A549 (cell line): ENCODE measurements at regions not wholly inside any gene's neighbourhood (a gene's known extent, or its start where the extent isn't known, plus 50 kb on each side); places are given as distances from the start of the nearest gene placed in this dataset.

ENCODE experiments used
- BCL3 ChIP-seq: fragments of >200 bp; sonication (Bioruptor Twin); formaldehyde crosslinking; IDR thresholded peaks from 3 replicates; pipeline ENCODE4 v1.6.1; 2016
- CEBPB ChIP-seq, 2 experiments: fragments of >200 bp in 1 of 2; sonication (Bioruptor Twin) in 1 of 2; formaldehyde crosslinking in 1 of 2; IDR thresholded peaks; 2 replicates each; pipeline ENCODE4 v1.6.1; 2012 to 2016
- CHD2 ChIP-seq: fragments of 150-350 bp; IDR thresholded peaks from 2 replicates; pipeline ENCODE4 v1.6.1; 2014; ENCODE audit warnings: low read length; ENCODE audit not compliant: partially characterized antibody
- CTCF ChIP-seq: fragments of >200 bp; sonication (Bioruptor Twin); formaldehyde crosslinking; IDR thresholded peaks from 3 replicates; pipeline ENCODE4 v1.5.1; 2016
- E2F6 ChIP-seq: IDR thresholded peaks from 2 replicates; pipeline ENCODE4 v1.6.1; 2012; ENCODE audit warnings: low read depth, borderline replicate concordance
- MAFK ChIP-seq: fragments of 450-650 bp; IDR thresholded peaks from 2 replicates; pipeline ENCODE4 v1.6.1; 2014; ENCODE audit not compliant: partially characterized antibody
- MAX ChIP-seq: IDR thresholded peaks from 2 replicates; pipeline ENCODE4 v1.6.1; 2012
- POLR2A ChIP-seq: IDR thresholded peaks from 2 replicates; pipeline ENCODE4 v1.6.1; 2012; ENCODE audit warnings: mild to moderate bottlenecking, low read length
- RAD21 ChIP-seq, 2 experiments: fragments of >200 bp in 1 of 2; sonication (Bioruptor Twin) in 1 of 2; formaldehyde crosslinking in 1 of 2; IDR thresholded peaks in 1 of 2; conservative IDR thresholded peaks in 1 of 2; 2 replicates in 1 of 2; 3 replicates in 1 of 2; pipeline ENCODE4 v1.6.1; 2012 to 2018; ENCODE audit warnings: inconsistent platforms in 1 of 2
- RCOR1 ChIP-seq: fragments of 150-350 bp; IDR thresholded peaks from 2 replicates; pipeline ENCODE4 v1.6.1; 2014; ENCODE audit warnings: antibody characterized with exemption, low read length, low read depth

GRCh38 chr15:95266451-95267061 is 1035.2 kb downstream of the MCTP2 start:
- no peak for TF ChIP-seq CTCF
- no peak for TF ChIP-seq CEBPB (IDR thresholded peaks at IDR 0.05)
- TF ChIP-seq RCOR1 = no peak
- no peak for TF ChIP-seq MAFK
- no peak for TF ChIP-seq MAX
- no peak for TF ChIP-seq POLR2A
- no peak for TF ChIP-seq RAD21 (conservative IDR thresholded peaks at IDR 0.05 in 1 of 2, IDR thresholded peaks at IDR 0.05 in 1 of 2)
- no peak for TF ChIP-seq BCL3
- TF ChIP-seq E2F6 = no peak
- TF ChIP-seq CHD2 = no peak
